Pancreas (tissue), 10 donors: ENCODE measurements at regions not wholly inside any gene's neighbourhood (a gene's known extent, or its start where the extent isn't known, plus 50 kb on each side); places are given as distances from the start of the nearest gene placed in this dataset.

ENCODE experiments used
- ATAC-seq, 4 donors: fragments of 200-7000 bp; cut with Tn5 transposase; one replicate each; pipeline versions ENCODE4 v1.8.0 to v1.9.1; 2020; ENCODE audit warnings: mild to moderate bottlenecking in 4 of 4, moderate library complexity in 4 of 4
- DNase-seq, 6 donors: peaks; one replicate each; pipeline ENCODE4 v3.0.0-alpha.2; 2020
- FAIRE-seq: peaks from 2 replicates; lab custom pipeline; 2012; peaks lifted over from hg19 to GRCh38; lab: Jason Lieb, UNC
- H3K27ac ChIP-seq, 4 donors: fragments of 200-600 bp; sonication (generic); 1 replicate in 3 of 4; 2 replicates in 1 of 4; pipeline versions ENCODE4 v1.5.0 to v1.8.0; 2020
- H3K27me3 ChIP-seq, 4 donors: fragments of 200-600 bp; one replicate each; pipeline ENCODE4 v1.8.0; 2021
- H3K36me3 ChIP-seq, 3 donors: fragments of 200-600 bp; sonication (generic) in 1 of 3; one replicate each; pipeline versions ENCODE4 v1.5.0 to v1.8.0; 2020 to 2021
- H3K4me1 ChIP-seq, 3 donors: fragments of 200-600 bp; one replicate each; pipeline ENCODE4 v1.8.0; 2021
- H3K4me3 ChIP-seq, 4 donors: fragments of 200-600 bp; sonication (generic) in 2 of 4; one replicate each; pipeline versions ENCODE4 v1.5.0 to v1.8.0; 2020 to 2021
- H3K9me3 ChIP-seq, 4 donors: fragments of 200-600 bp; one replicate each; pipeline ENCODE4 v1.8.0; 2021
- WGBS, 2 donors: extraction: QIAGEN DNeasy Blood & Tissue Kit; methylation state at CpG; one replicate each; pipeline ENCODE4 v1.1.7; 2013; 5-methylcytosine and 5-hydroxymethylcytosine counted together
- intact Hi-C, 3 donors: fragments of 100-400 bp; cut with DNase I; formaldehyde crosslinking; loops; one replicate each; pipeline versions ENCODE4 v1.11.1 to v1.14.2; 2022
- TF ChIP-seq, protein P1 (sequence below), 4 donors: fragments of 200-600 bp; sonication (generic) in 3 of 4; IDR thresholded peaks; one replicate each; pipeline versions ENCODE4 v1.5.0 to v1.8.0; 2021; ENCODE audit warnings: antibody characterized with exemption in 4 of 4
- donor health status: healthy with polysubstance abuse.
- donor health status: DM: no; HTN: no; CAD: no; lungs with moderate emphysema.
- donor health status: DM: no; HTN: no; CAD: no.
- donor health status: control.
- donor health status: control.
- donor health status: Bipolar disorder and iron deficiency.
- donor health status: DM: yes; HTN: yes; CAD: no.
- donor health status: DM: no; HTN: no; CAD: no.
- donor health status: DM: no; HTN: no; CAD: no.
- donor health status: DM: yes; HTN: yes; CAD: no.

DNA sequence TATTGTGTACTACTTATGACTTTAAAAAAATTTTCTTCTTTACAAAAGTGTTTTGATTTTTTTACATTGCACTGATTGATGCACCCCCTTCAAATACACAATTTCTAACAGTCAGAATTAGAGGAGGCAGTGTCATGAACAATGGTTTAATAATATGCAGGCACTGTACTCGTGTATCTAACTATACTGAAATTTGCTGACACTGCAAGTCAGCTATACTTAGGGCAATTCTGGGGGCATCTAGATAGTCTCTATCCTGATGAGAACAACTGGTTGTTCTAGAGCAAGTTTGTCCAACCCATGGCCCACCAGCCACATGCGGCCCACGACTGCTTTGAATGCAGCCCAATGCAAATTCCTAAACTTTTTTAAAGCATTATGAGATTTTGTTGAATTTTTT lies 375.6 kb downstream of the BCKDHB start:
- no peak for FAIRE-seq
- TF ChIP-seq, protein P1, sequence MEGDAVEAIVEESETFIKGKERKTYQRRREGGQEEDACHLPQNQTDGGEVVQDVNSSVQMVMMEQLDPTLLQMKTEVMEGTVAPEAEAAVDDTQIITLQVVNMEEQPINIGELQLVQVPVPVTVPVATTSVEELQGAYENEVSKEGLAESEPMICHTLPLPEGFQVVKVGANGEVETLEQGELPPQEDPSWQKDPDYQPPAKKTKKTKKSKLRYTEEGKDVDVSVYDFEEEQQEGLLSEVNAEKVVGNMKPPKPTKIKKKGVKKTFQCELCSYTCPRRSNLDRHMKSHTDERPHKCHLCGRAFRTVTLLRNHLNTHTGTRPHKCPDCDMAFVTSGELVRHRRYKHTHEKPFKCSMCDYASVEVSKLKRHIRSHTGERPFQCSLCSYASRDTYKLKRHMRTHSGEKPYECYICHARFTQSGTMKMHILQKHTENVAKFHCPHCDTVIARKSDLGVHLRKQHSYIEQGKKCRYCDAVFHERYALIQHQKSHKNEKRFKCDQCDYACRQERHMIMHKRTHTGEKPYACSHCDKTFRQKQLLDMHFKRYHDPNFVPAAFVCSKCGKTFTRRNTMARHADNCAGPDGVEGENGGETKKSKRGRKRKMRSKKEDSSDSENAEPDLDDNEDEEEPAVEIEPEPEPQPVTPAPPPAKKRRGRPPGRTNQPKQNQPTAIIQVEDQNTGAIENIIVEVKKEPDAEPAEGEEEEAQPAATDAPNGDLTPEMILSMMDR (IDR thresholded peaks at IDR 0.05) = no peak
- Histone ChIP-seq H3K4me1 (no peaks in the 10 kb centered on the region), H3K36me3 (no peaks in the 10 kb centered on the region), H3K27ac (no peak overlapping the region), H3K27me3 (no peaks in the 10 kb centered on the region), H3K4me3 (no peak overlapping the region), H3K9me3 (no peaks in the 10 kb centered on the region)
- ATAC-seq = no peak
- intact Hi-C loops = no loop called here
- no peak for DNase-seq
- 83 to 84% methylated on average over 3 of the region's 3 CpGs for WGBS, 2 donors

DNA sequence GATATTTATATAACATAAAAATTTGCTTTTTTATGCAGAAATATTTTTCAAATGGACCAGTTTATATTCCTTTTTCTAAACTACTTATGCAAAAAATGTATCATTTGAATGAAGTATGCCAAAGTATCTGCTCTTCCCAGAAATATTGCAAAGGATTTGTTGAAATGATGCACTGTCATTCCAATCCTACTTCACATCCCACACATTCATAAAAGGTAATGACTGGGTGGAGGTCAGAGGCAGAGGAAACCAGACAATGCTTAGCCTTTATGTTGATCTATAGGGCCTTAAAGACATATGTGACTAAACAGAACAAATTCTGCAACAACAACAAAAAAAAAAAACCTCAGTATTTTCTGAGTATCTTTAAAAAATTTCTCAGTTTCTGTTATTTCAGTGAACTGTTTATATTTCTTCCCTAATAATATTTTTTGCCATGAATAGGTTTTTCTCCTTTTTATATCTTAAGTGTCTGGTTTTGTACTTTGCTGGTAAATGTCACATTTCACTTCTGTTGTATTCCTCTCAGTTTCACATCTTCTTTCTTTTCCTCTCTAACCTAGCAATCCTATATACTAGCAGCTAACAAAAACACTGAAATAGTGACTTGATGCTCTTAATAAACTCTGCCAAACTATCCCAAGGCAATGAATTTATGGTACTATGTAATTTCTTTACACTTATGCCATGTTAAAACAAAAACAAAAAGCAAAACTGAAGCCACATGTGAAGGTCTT lies 374.1 kb downstream of the BCKDHB start:
- Histone ChIP-seq H3K4me1 (no peaks in the 10 kb centered on the region), H3K9me3 (no peaks in the 10 kb centered on the region), H3K4me3 (no peak overlapping the region), H3K36me3 (no peaks in the 10 kb centered on the region), H3K27ac (no peak overlapping the region), H3K27me3 (no peaks in the 10 kb centered on the region)
- no peak for DNase-seq
- TF ChIP-seq, protein P1 (IDR thresholded peaks at IDR 0.05) = no peak
- FAIRE-seq = no peak
- intact Hi-C loops = no loop called here
- ATAC-seq = no peak

DNA sequence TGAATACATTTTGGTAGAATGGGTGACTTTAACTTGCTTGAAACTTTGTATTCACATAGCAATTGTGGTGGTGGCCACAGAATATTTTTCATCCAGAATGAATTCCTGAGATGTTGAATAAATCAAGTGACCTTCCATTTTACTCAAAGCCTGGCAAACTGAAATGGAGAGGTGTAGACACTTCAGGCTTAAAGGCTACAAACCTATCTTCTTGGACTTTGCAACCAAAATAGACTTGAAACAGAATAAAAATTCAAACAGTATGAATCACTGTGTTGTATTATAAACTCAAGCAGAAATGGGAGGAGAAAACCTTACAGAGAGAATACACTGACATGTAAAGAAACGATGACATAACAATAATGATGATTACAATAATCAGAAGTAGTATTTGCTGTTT lies 371.6 kb downstream of the BCKDHB start:
- no peak overlapping the region for H3K27ac ChIP-seq
- no peaks in the 10 kb centered on the region for H3K9me3 ChIP-seq
- FAIRE-seq (no peak), ATAC-seq (no peak), DNase-seq (no peak)
- H3K36me3 ChIP-seq = no peaks in the 10 kb centered on the region
- H3K4me1 ChIP-seq = no peaks in the 10 kb centered on the region
- intact Hi-C loops = no loop called here
- TF ChIP-seq, protein P1 (IDR thresholded peaks at IDR 0.05) = no peak
- 77 to 90% methylated on average over 1 of the region's 1 CpG for WGBS, 2 donors
- no peaks in the 10 kb centered on the region for H3K27me3 ChIP-seq
- no peak overlapping the region for H3K4me3 ChIP-seq

DNA sequence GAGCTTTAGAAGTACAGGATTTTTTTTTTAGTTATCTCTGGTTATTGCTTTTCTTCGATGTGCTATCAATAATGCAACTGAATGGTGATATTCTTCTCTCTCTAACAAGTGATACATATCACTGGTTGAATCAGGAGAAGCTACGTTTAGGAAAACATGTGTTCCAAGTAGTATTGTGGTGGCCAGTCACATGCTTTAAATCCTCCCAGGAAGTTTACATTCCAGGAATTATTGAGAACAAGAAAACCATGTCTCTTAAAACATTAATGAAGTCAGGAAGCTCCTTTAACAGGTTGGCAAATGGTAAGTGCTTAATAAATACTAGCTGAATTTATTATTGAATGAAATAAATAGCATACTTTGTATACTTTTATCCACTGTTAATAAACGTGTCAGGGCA lies 371.1 kb downstream of the BCKDHB start:
- DNase-seq (no peak), ATAC-seq (no peak), FAIRE-seq (no peak)
- no peaks in the 10 kb centered on the region for H3K9me3 ChIP-seq
- no peaks in the 10 kb centered on the region for H3K36me3 ChIP-seq
- H3K4me3 ChIP-seq = no peak overlapping the region
- TF ChIP-seq, protein P1 (IDR thresholded peaks at IDR 0.05) = no peak
- no peaks in the 10 kb centered on the region for H3K27me3 ChIP-seq
- intact Hi-C loops = no loop called here
- no peak overlapping the region for H3K27ac ChIP-seq
- WGBS, 2 donors = 34 to 39% methylated on average over 3 of the region's 3 CpGs
- H3K4me1 ChIP-seq = no peaks in the 10 kb centered on the region

DNA sequence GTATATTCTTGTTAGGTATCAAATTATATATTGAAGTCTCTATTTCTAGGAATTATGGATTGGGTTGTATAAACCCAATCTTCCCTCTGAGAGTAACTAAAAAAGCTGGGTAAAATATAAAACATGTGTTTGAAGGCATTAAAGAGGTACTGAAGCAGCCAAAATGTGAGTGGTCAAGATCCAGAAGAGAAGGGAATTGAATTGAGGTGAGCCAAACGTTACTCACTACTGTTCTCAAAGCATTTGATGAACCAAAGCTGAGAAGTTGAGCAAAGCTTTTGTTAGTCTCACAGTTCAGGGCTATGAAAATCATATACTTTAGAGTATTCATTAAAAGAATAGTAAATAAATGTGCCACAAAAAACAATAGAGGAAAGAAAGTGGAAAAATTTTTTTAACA lies 365.8 kb downstream of the BCKDHB start:
- TF ChIP-seq, protein P1 (IDR thresholded peaks at IDR 0.05) = no peak
- 69 to 77% methylated on average over 1 of the region's 1 CpG for WGBS, 2 donors
- no peak for DNase-seq

More for the DNA sequence above, 365.8 kb downstream of the BCKDHB start:
- no peaks in the 10 kb centered on the region for H3K4me1 ChIP-seq
- H3K27me3 ChIP-seq = no peaks in the 10 kb centered on the region
- intact Hi-C loops = no loop called here
- no peaks in the 10 kb centered on the region for H3K9me3 ChIP-seq
- FAIRE-seq (no peak), ATAC-seq (no peak)
- H3K4me3 ChIP-seq = no peak overlapping the region
- H3K27ac ChIP-seq = no peak overlapping the region
- H3K36me3 ChIP-seq = no peaks in the 10 kb centered on the region
